ENCODE measurements at regions not wholly inside any gene's neighbourhood (a gene's known extent, or its start where the extent isn't known, plus 50 kb on each side); places are given as distances from the start of the nearest gene placed in this dataset.

GRCh38 chr2:228652366-228652765, 470.9 kb upstream of the SPHKAP start:
- H3K36me3 Mint-ChIP-seq (ENCODE audit: insufficient read depth, unreplicated experiment), result no peaks in the 10 kb centered on the region
- no peaks in the 10 kb centered on the region for H3K9me3 ChIP-seq
- POLR2A ChIA-PET, result no interaction called here
- BruUV-seq (replicated peaks), result no TSS peak
- no peak overlapping the region for H3K4me3 ChIP-seq (ENCODE audit: low read depth, low read length)
- intact Hi-C loops (cut with micrococcal nuclease; ENCODE audit: unreplicated experiment), result loop anchor here (2.0 to 10.0 kb wide), 2 partner anchors 24 to 128 kb away; no protein-coding TSS in a partner anchor
- no peaks in the 10 kb centered on the region for H3K27me3 Mint-ChIP-seq (ENCODE audit: insufficient read depth, unreplicated experiment)
- H3K27ac Mint-ChIP-seq (ENCODE audit: unreplicated experiment), result no peak overlapping the region
- CTCF ChIA-PET, result no interaction called here
- H3K9me3 Mint-ChIP-seq (ENCODE audit: unreplicated experiment), result peaks cover 11% of the 10 kb centered on the region
- peaks cover 29% of the 10 kb centered on the region for H3K4me1 ChIP-seq
- TF ChIP-seq CTCF (IDR thresholded peaks at IDR 0.05; ENCODE audit: insufficient read depth in 1 of 2, low read depth in 1 of 2, low read length in 1 of 2, severe bottlenecking in 1 of 2, unreplicated experiment in 1 of 2), result no peak
- peak in 1 of 2 experiments; percentile 13 for DNase-seq
- no peaks in the 10 kb centered on the region for H3K4me1 Mint-ChIP-seq (ENCODE audit: low read depth, unreplicated experiment)
- no peak overlapping the region for H3K4me3 Mint-ChIP-seq (ENCODE audit: unreplicated experiment)
- H3K36me3 ChIP-seq (ENCODE audit: control insufficient read depth, insufficient read depth, low read length), result no peaks in the 10 kb centered on the region
- no peaks in the 10 kb centered on the region for H3K27me3 ChIP-seq (replicated peaks; ENCODE audit: control insufficient read depth, insufficient read depth, low read length)

- Mint-ChIP-seq H3K27me3 (ENCODE audit: insufficient read depth, unreplicated experiment) (no peaks in the 10 kb centered on the region), H3K9me3 (ENCODE audit: unreplicated experiment) (peaks cover 11% of the 10 kb centered on the region), H3K4me1 (ENCODE audit: low read depth, unreplicated experiment) (no peaks in the 10 kb centered on the region), H3K4me3 (ENCODE audit: unreplicated experiment) (no peak overlapping the region), H3K27ac (ENCODE audit: unreplicated experiment) (no peak overlapping the region), H3K36me3 (ENCODE audit: insufficient read depth, unreplicated experiment) (no peaks in the 10 kb centered on the region)
- ChIA-PET CTCF (no interaction called here), POLR2A (no interaction called here)
- Histone ChIP-seq H3K4me1 (peaks cover 29% of the 10 kb centered on the region), H3K4me3 (ENCODE audit: low read depth, low read length) (no peak overlapping the region), H3K36me3 (ENCODE audit: control insufficient read depth, insufficient read depth, low read length) (no peaks in the 10 kb centered on the region), H3K27me3 (replicated peaks; ENCODE audit: control insufficient read depth, insufficient read depth, low read length) (no peaks in the 10 kb centered on the region), H3K9me3 (no peaks in the 10 kb centered on the region)
- intact Hi-C loops (cut with micrococcal nuclease; ENCODE audit: unreplicated experiment), result loop anchor here (10.0 kb wide), 1 partner anchor 125 kb away; no protein-coding TSS in a partner anchor
- no peak for TF ChIP-seq CTCF (IDR thresholded peaks at IDR 0.05; ENCODE audit: insufficient read depth in 1 of 2, low read depth in 1 of 2, low read length in 1 of 2, severe bottlenecking in 1 of 2, unreplicated experiment in 1 of 2)
- no peak for DNase-seq
- BruUV-seq (replicated peaks), result no TSS peak
Measured at GRCh38 chr2:228649876-228650275, 468.4 kb upstream of the SPHKAP start.

GRCh38 chr2:228649447-228649846, 468.0 kb upstream of the SPHKAP start:
- BruUV-seq (replicated peaks), result no TSS peak
- Histone ChIP-seq H3K9me3 (no peaks in the 10 kb centered on the region), H3K4me3 (ENCODE audit: low read depth, low read length) (no peak overlapping the region), H3K27me3 (replicated peaks; ENCODE audit: control insufficient read depth, insufficient read depth, low read length) (no peaks in the 10 kb centered on the region), H3K36me3 (ENCODE audit: control insufficient read depth, insufficient read depth, low read length) (no peaks in the 10 kb centered on the region), H3K4me1 (peaks cover 27% of the 10 kb centered on the region)
- POLR2A ChIA-PET, result no interaction called here
- no peaks in the 10 kb centered on the region for H3K27me3 Mint-ChIP-seq (ENCODE audit: insufficient read depth, unreplicated experiment)
- no peak overlapping the region for H3K4me3 Mint-ChIP-seq (ENCODE audit: unreplicated experiment)
- CTCF ChIA-PET, result no interaction called here
- no peaks in the 10 kb centered on the region for H3K4me1 Mint-ChIP-seq (ENCODE audit: low read depth, unreplicated experiment)
- intact Hi-C loops (cut with micrococcal nuclease; ENCODE audit: unreplicated experiment), result no loop called here
- no peak for DNase-seq
- peaks cover 11% of the 10 kb centered on the region for H3K9me3 Mint-ChIP-seq (ENCODE audit: unreplicated experiment)
- TF ChIP-seq CTCF (IDR thresholded peaks at IDR 0.05; ENCODE audit: insufficient read depth in 1 of 2, low read depth in 1 of 2, low read length in 1 of 2, severe bottlenecking in 1 of 2, unreplicated experiment in 1 of 2), result no peak
- H3K36me3 Mint-ChIP-seq (ENCODE audit: insufficient read depth, unreplicated experiment), result no peaks in the 10 kb centered on the region
- no peak overlapping the region for H3K27ac Mint-ChIP-seq (ENCODE audit: unreplicated experiment)

All from Caco-2 (cell line).